ENCODE measurements at regions not wholly inside any gene's neighbourhood (a gene's known extent, or its start where the extent isn't known, plus 50 kb on each side); places are given as distances from the start of the nearest gene placed in this dataset.

- TF ChIP-seq CTCF (IDR thresholded peaks at IDR 0.05; ENCODE audit: insufficient read depth, low read length) (no peak), POLR2AphosphoS5 (IDR thresholded peaks at IDR 0.05; ENCODE audit: low read depth) (no peak), SPI1 (IDR thresholded peaks at IDR 0.05; ENCODE audit: borderline replicate concordance, low read depth) (no peak), REST (IDR thresholded peaks at IDR 0.05; ENCODE audit: insufficient replicate concordance, low read depth) (no peak)
These were observed 580.2 kb downstream of the CDH11 start for GRCh38 chr16:64541621-64542020.

All from HL-60 (cell line).